HL-60/S4 treated with retinoic acid at 250 ng/mL for 4 days and 3 days (cell line): ENCODE measurements at regions not wholly inside any gene's neighbourhood (a gene's known extent, or its start where the extent isn't known, plus 50 kb on each side); places are given as distances from the start of the nearest gene placed in this dataset.

Experiments
- in situ Hi-C: fragments of 300-500 bp; cut with MboI; formaldehyde crosslinking; loops from 2 replicates; pipeline ENCODE4 v1.7.0; 2022; ENCODE audit warnings: low sequenced_read_pairs

DNA sequence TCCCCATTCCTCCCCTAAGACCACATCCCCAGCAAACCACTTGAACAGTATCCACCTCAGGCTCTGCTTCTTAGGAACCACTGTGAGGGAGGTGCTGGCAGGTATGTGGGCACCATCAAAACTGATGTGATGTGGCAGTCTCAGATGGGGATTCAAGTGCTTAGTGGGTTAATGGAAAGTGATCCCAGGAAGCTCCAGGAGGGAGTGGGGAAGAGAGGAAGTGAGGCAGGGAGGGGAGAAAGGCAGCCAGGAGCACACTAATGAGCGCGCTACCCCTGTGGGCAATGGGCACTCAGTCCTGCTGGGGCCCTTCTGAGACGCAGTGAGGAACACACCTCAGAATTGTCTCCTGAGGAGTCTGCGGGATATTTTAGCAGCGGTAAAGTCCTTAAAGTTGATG, 263.1 kb upstream of the MOCS1 start:
- in situ Hi-C loops: no loop called here

GRCh38 chr6:40196135-40196518, 261.9 kb upstream of the MOCS1 start:
- in situ Hi-C loops: no loop called here

- in situ Hi-C loops: no loop called here
Observed at GRCh38 chr6:40195428-40196134, 261.3 kb upstream of the MOCS1 start.

DNA sequence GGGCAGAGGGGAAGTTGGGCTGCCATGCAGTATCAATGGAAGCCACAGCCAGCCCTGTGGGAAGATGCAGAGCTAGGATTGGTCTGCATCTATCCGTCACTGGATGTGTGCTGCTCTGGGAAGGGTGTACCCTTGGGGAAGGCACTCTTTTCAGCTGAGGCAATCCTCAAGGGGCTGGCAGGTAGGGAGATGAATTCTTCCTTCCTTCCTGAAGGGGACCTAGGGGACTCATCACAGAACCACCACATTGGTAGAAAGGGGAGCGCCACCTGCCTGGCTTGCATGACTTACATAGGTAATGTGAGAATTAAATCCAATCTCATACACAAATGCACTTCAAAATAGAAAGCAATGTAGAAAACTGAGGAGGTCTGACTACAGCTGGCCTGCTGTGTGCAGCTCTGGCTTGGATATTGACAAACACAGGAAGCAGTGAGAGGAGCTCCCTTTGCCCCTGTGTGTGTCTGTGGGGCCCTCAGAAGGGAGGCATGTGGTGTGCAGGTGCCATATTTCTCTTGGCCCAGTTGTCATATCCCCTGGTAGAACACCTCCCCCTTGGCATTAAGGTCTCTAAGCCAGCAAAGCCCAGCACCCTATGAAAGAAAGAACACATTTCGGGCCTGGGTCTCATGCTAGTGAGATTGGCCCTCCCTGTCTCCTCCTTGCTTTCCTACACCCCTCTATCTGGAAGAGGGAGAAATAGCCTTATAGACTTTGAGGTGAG, 260.3 kb upstream of the MOCS1 start:
- in situ Hi-C loops: no loop called here

- in situ Hi-C loops: no loop called here
Observed at GRCh38 chr6:40192516-40192915, 258.3 kb upstream of the MOCS1 start.

DNA sequence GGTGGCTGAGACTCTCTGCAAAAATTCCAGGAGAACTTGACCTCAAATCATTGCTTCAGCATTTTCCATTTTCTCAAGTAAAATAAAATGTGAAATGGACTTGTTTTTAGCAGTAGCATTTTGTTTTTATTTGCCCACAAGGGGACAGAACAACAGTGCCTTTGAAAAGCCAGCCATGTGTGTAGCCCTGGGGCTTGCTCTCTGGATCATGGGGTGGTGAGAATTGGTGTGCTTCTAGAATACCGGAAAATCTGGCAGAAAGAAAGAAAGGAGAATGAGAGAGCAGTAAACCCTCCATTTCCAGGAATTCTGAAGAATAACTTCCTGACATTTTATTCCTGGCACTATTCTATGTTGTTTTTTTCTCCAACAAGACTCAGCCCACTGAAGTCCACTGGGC, 254.7 kb upstream of the MOCS1 start:
- in situ Hi-C loops: no loop called here

DNA sequence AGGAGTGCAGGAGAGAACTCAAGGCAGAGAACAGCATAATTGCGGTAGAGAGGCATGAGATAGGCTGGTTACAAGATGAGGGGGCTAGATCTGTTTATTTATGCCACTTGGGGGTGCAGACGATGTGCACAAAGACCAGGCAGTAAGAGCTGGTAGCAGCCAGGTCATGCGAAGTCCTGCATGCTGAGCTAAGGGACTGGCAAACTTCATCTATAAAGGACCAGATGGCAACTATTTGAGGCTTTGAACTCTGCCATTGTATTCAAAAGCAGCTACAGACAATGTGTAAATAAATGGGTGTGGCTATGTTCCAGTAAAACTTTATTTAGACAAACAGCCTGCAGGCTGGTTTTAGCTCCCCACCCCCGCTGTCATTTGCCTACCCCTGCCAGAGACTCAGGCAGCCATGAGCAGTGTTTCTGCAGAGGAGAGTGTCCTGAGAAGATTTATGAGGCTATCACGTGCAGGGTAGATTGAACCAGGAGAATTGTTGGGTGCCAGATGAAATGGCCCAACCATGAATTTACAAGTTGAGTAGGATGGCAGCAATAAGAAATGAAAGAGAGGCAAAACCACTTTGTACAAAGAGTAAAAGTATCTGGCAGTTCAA, 253.4 kb upstream of the MOCS1 start:
- in situ Hi-C loops: no loop called here

DNA sequence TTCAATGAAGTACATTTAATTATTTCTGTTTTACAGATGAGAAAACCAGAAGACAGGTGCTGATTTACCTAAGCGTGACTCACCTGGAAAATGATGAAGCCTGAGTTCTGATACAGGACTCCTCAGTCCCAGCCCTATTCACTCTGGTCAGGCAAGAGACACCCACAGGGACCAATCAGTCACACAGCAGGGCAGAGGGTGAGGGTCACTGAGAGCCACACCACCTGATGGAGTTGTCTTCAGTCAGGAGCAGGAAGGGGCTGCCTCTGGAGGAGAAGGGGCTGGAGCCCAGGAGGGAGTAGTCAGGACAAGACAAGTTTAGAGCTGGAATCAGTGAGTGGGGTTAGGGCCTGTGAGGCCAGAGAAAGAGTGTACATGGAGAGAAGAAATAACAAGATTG, 251.2 kb upstream of the MOCS1 start:
- in situ Hi-C loops: no loop called here

- in situ Hi-C loops: no loop called here
Observed at GRCh38 chr6:40183902-40184301, 249.6 kb upstream of the MOCS1 start.

GRCh38 chr6:40181367-40181766, 247.1 kb upstream of the MOCS1 start:
- in situ Hi-C loops: no loop called here

GRCh38 chr6:40180271-40180670, 246.0 kb upstream of the MOCS1 start:
- in situ Hi-C loops: no loop called here

- in situ Hi-C loops: no loop called here
Observed at GRCh38 chr6:40179496-40179895, 245.2 kb upstream of the MOCS1 start.

DNA sequence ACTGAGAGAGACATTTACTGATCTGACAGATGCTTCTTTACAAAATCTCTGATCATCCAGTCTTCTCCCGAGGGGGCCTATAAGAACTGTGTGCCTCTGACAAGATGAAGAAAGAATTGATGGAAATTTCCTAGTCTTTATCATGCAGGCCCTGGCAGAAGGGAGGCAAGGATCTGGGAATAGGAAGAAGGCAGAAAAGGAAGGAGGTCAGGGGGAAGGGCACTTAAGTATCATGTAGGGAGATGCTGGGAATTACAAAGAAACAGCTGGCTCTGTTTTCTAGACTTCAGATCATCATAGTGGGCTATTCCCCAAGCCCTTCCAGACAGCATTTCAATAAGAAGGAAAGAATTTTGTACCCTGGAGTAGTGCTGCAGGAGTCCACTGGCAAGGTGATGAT, 243.3 kb upstream of the MOCS1 start:
- in situ Hi-C loops: no loop called here

DNA sequence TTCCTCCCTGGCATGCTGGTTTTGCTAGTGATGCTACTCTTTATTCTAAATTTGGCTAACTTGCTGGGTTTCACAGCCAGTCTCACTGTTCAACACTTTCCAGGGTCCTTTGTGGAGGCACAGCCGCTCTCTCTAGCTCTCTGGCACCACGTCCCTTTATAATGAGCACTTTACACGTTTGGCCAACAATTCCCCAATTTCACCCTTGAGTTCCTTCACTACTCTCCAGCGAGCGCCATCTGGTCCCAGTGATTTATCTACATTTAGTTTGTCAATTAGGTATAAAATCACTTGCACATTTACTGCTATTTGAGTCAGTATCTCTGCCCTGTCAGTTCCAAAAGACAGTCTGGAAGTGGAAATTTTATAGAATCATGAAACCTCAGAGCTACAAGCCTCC, 241.9 kb upstream of the MOCS1 start:
- in situ Hi-C loops: no loop called here

DNA sequence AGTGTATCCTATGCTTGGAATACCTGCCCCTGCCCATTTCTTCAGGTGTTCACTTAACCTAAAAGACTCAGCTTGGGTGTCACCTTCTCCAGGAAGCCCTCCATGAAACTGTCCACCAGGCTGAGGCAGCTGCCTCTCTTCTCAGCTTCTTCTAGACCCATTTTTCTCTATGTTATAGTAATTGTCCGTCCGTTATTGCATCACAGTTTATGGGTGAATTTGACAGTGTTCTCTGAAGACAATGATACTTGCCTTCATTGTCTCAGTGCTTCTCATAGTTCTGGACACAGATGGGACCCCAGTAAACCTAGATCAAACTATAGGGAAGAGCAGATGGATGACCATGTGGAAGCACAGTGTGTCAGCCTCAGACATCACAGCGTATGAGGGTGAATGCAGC, 238.0 kb upstream of the MOCS1 start:
- in situ Hi-C loops: no loop called here

DNA sequence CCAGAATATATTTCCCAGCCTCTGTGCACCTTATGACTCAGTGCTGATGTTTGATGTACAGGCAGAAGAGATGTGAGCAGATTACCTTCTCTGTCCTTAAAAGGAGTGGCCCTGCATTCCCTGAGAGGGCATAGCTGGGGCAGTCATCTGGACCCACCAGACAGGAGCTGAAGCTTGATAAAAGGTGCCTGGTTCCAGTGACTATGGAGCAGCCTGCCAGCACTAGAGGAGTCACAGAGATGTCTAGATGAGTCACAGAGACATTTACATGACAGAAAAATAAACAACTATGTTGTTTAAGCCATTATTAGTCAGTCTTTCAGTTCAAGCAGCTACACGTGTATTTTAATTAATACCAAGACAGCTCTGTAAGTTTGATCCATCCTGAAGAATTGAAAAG, 237.1 kb upstream of the MOCS1 start:
- in situ Hi-C loops: no loop called here

DNA sequence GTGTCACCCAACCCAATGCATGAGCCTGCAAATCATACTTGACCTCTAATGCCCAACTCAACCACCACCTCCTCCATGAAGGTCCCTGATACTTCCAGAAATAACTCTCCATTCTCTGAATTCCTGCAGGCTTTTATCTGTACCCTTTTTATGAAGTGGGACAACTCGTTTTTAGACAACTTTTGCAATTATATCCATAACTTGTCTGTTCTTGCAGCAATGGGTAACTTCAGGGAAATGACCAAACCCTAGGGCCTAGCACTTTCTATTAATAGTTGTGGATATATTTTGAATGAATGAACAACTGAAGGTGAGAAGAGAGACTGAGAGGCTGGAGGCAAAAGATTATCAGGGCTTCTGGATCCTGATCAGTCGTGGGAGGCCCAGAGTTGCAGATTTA, 236.6 kb upstream of the MOCS1 start:
- in situ Hi-C loops: no loop called here

DNA sequence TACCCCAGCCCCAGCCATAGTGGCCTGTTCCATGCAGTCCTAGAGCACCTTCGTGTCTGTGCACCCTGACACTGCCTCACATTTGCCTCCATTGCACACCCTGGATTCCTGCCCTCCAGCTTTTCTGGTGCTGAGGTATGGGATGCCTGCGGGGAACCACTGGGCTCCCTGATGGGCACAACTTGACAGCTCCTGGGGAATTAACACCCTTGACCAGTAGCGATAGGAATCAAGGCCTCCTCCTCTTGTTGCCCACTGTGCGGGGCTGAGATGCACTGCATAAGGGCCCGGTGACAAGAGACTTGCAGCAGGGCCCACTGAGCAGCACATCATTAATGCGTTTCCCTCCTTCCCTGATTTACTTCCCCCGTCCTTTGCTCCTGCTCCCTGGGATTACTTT, 235.6 kb upstream of the MOCS1 start:
- in situ Hi-C loops: no loop called here

DNA sequence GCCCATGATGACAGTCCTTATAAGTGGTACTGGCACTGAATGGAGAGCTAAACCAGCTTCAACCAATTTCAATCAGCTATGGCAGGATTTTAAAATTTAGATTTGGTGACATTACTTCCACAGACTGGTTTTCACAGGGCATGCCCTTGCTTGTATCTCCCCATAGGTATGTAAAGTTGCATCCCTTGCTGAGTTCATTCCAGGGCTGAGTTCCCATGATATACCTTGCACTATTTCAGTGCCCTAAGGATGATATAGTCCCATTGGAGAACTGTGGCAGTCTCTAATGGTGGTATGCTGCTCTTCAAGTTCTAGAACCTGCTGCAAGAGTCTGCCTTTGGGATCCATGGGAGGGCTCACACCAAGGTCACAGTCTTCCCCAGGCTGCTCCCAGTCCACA, 232.7 kb upstream of the MOCS1 start:
- in situ Hi-C loops: no loop called here

GRCh38 chr6:40165036-40165709, 230.9 kb upstream of the MOCS1 start:
- in situ Hi-C loops: no loop called here

- in situ Hi-C loops: no loop called here
Observed at GRCh38 chr6:40164345-40164755, 230.1 kb upstream of the MOCS1 start.

GRCh38 chr6:40163924-40164323, 229.7 kb upstream of the MOCS1 start:
- in situ Hi-C loops: no loop called here
